ENCODE measurements at regions not wholly inside any gene's neighbourhood (a gene's known extent, or its start where the extent isn't known, plus 50 kb on each side); places are given as distances from the start of the nearest gene placed in this dataset.

- Histone ChIP-seq H3K9me3 (ENCODE audit: control insufficient read depth in 3 of 3, low read length in 3 of 3) (peaks cover 0 to 2% (median 0%) of the 10 kb centered on the region in 3 donors), H3K27me3 (ENCODE audit: control insufficient read depth in 3 of 3, insufficient read depth in 3 of 3, low read length in 3 of 3) (no peaks in the 10 kb centered on the region), H3K4me1 (ENCODE audit: control insufficient read depth in 3 of 3, insufficient read depth in 3 of 3, low read length in 3 of 3) (no peaks in the 10 kb centered on the region), H3K36me3 (ENCODE audit: control insufficient read depth in 3 of 3, insufficient read depth in 3 of 3, low read length in 3 of 3) (no peaks in the 10 kb centered on the region), H3K9ac (ENCODE audit: low read depth in 1 of 3, low read length in 3 of 3) (no peak overlapping the region), H3K4me3 (ENCODE audit: low read length in 3 of 3) (no peak overlapping the region), H3K27ac (ENCODE audit: low read depth, low read length) (no peak overlapping the region)
These were observed 1294.5 kb upstream of the ADGRL2 start for GRCh38 chr1:80506216-80506615.

- Histone ChIP-seq H3K4me1 (ENCODE audit: control insufficient read depth in 3 of 3, insufficient read depth in 3 of 3, low read length in 3 of 3) (no peaks in the 10 kb centered on the region), H3K4me3 (ENCODE audit: low read length in 3 of 3) (no peak overlapping the region), H3K9me3 (ENCODE audit: control insufficient read depth in 3 of 3, low read length in 3 of 3) (peaks cover 0 to 2% (median 0%) of the 10 kb centered on the region in 3 donors)
These were observed 1302.1 kb upstream of the ADGRL2 start for GRCh38 chr1:80498673-80499072.

GRCh38 chr1:80495806-80496205 is 1304.9 kb upstream of the ADGRL2 start:
- no peaks in the 10 kb centered on the region for H3K4me1 ChIP-seq (ENCODE audit: control insufficient read depth in 3 of 3, insufficient read depth in 3 of 3, low read length in 3 of 3)
- H3K27me3 ChIP-seq (ENCODE audit: control insufficient read depth in 3 of 3, insufficient read depth in 3 of 3, low read length in 3 of 3): no peaks in the 10 kb centered on the region
- no peaks in the 10 kb centered on the region for H3K36me3 ChIP-seq (ENCODE audit: control insufficient read depth in 3 of 3, insufficient read depth in 3 of 3, low read length in 3 of 3)
- H3K4me3 ChIP-seq (ENCODE audit: low read length in 3 of 3): no peak overlapping the region
- H3K27ac ChIP-seq (ENCODE audit: low read depth, low read length): no peak overlapping the region
- no peak overlapping the region for H3K9ac ChIP-seq (ENCODE audit: low read depth in 1 of 3, low read length in 3 of 3)
- peaks cover 0 to 2% (median 0%) of the 10 kb centered on the region in 3 donors for H3K9me3 ChIP-seq (ENCODE audit: control insufficient read depth in 3 of 3, low read length in 3 of 3)

More at GRCh38 chr1:80498673-80499072, 1302.1 kb upstream of the ADGRL2 start:
- no peaks in the 10 kb centered on the region for H3K36me3 ChIP-seq (ENCODE audit: control insufficient read depth in 3 of 3, insufficient read depth in 3 of 3, low read length in 3 of 3)
- H3K9ac ChIP-seq (ENCODE audit: low read depth in 1 of 3, low read length in 3 of 3): no peak overlapping the region
- no peaks in the 10 kb centered on the region for H3K27me3 ChIP-seq (ENCODE audit: control insufficient read depth in 3 of 3, insufficient read depth in 3 of 3, low read length in 3 of 3)
- no peak overlapping the region for H3K27ac ChIP-seq (ENCODE audit: low read depth, low read length)

GRCh38 chr1:80472145-80472544 is 1328.6 kb upstream of the ADGRL2 start:
- Histone ChIP-seq H3K9me3 (ENCODE audit: control insufficient read depth in 3 of 3, low read length in 3 of 3) (no peaks in the 10 kb centered on the region), H3K4me1 (ENCODE audit: control insufficient read depth in 3 of 3, insufficient read depth in 3 of 3, low read length in 3 of 3) (no peaks in the 10 kb centered on the region), H3K36me3 (ENCODE audit: control insufficient read depth in 3 of 3, insufficient read depth in 3 of 3, low read length in 3 of 3) (no peaks in the 10 kb centered on the region), H3K27ac (ENCODE audit: low read depth, low read length) (no peak overlapping the region), H3K4me3 (ENCODE audit: low read length in 3 of 3) (no peak overlapping the region), H3K9ac (ENCODE audit: low read depth in 1 of 3, low read length in 3 of 3) (no peak overlapping the region), H3K27me3 (ENCODE audit: control insufficient read depth in 3 of 3, insufficient read depth in 3 of 3, low read length in 3 of 3) (no peaks in the 10 kb centered on the region)

GRCh38 chr1:80468356-80468755 is 1332.4 kb upstream of the ADGRL2 start:
- Histone ChIP-seq H3K9ac (ENCODE audit: low read depth in 1 of 3, low read length in 3 of 3) (no peak overlapping the region), H3K27me3 (ENCODE audit: control insufficient read depth in 3 of 3, insufficient read depth in 3 of 3, low read length in 3 of 3) (no peaks in the 10 kb centered on the region), H3K27ac (ENCODE audit: low read depth, low read length) (no peak overlapping the region), H3K9me3 (ENCODE audit: control insufficient read depth in 3 of 3, low read length in 3 of 3) (no peaks in the 10 kb centered on the region), H3K4me1 (ENCODE audit: control insufficient read depth in 3 of 3, insufficient read depth in 3 of 3, low read length in 3 of 3) (no peaks in the 10 kb centered on the region), H3K36me3 (ENCODE audit: control insufficient read depth in 3 of 3, insufficient read depth in 3 of 3, low read length in 3 of 3) (no peaks in the 10 kb centered on the region), H3K4me3 (ENCODE audit: low read length in 3 of 3) (no peak overlapping the region)

GRCh38 chr1:80462006-80462405 is 1338.7 kb upstream of the ADGRL2 start:
- Histone ChIP-seq H3K9me3 (ENCODE audit: control insufficient read depth in 3 of 3, low read length in 3 of 3) (no peaks in the 10 kb centered on the region), H3K4me3 (ENCODE audit: low read length in 3 of 3) (no peak overlapping the region), H3K4me1 (ENCODE audit: control insufficient read depth in 3 of 3, insufficient read depth in 3 of 3, low read length in 3 of 3) (no peaks in the 10 kb centered on the region), H3K36me3 (ENCODE audit: control insufficient read depth in 3 of 3, insufficient read depth in 3 of 3, low read length in 3 of 3) (no peaks in the 10 kb centered on the region), H3K9ac (ENCODE audit: low read depth in 1 of 3, low read length in 3 of 3) (no peak overlapping the region), H3K27me3 (ENCODE audit: control insufficient read depth in 3 of 3, insufficient read depth in 3 of 3, low read length in 3 of 3) (no peaks in the 10 kb centered on the region), H3K27ac (ENCODE audit: low read depth, low read length) (no peak overlapping the region)

GRCh38 chr1:80457409-80457808 is 1343.3 kb upstream of the ADGRL2 start:
- no peaks in the 10 kb centered on the region for H3K27me3 ChIP-seq (ENCODE audit: control insufficient read depth in 3 of 3, insufficient read depth in 3 of 3, low read length in 3 of 3)
- no peak overlapping the region for H3K9ac ChIP-seq (ENCODE audit: low read depth in 1 of 3, low read length in 3 of 3)
- no peaks in the 10 kb centered on the region for H3K9me3 ChIP-seq (ENCODE audit: control insufficient read depth in 3 of 3, low read length in 3 of 3)
- no peaks in the 10 kb centered on the region for H3K36me3 ChIP-seq (ENCODE audit: control insufficient read depth in 3 of 3, insufficient read depth in 3 of 3, low read length in 3 of 3)
- no peak overlapping the region for H3K27ac ChIP-seq (ENCODE audit: low read depth, low read length)
- no peak overlapping the region for H3K4me3 ChIP-seq (ENCODE audit: low read length in 3 of 3)
- no peaks in the 10 kb centered on the region for H3K4me1 ChIP-seq (ENCODE audit: control insufficient read depth in 3 of 3, insufficient read depth in 3 of 3, low read length in 3 of 3)

- Histone ChIP-seq H3K27me3 (ENCODE audit: control insufficient read depth in 3 of 3, insufficient read depth in 3 of 3, low read length in 3 of 3) (no peaks in the 10 kb centered on the region), H3K4me3 (ENCODE audit: low read length in 3 of 3) (no peak overlapping the region), H3K9me3 (ENCODE audit: control insufficient read depth in 3 of 3, low read length in 3 of 3) (no peaks in the 10 kb centered on the region), H3K36me3 (ENCODE audit: control insufficient read depth in 3 of 3, insufficient read depth in 3 of 3, low read length in 3 of 3) (no peaks in the 10 kb centered on the region), H3K9ac (ENCODE audit: low read depth in 1 of 3, low read length in 3 of 3) (no peak overlapping the region), H3K27ac (ENCODE audit: low read depth, low read length) (no peak overlapping the region), H3K4me1 (ENCODE audit: control insufficient read depth in 3 of 3, insufficient read depth in 3 of 3, low read length in 3 of 3) (no peaks in the 10 kb centered on the region)
These were observed 1347.0 kb upstream of the ADGRL2 start for GRCh38 chr1:80453775-80454174.

- no peak overlapping the region for H3K27ac ChIP-seq (ENCODE audit: low read depth, low read length)
- no peaks in the 10 kb centered on the region for H3K4me1 ChIP-seq (ENCODE audit: control insufficient read depth in 3 of 3, insufficient read depth in 3 of 3, low read length in 3 of 3)
- no peaks in the 10 kb centered on the region for H3K36me3 ChIP-seq (ENCODE audit: control insufficient read depth in 3 of 3, insufficient read depth in 3 of 3, low read length in 3 of 3)
- H3K4me3 ChIP-seq (ENCODE audit: low read length in 3 of 3): no peak overlapping the region
- H3K9me3 ChIP-seq (ENCODE audit: control insufficient read depth in 3 of 3, low read length in 3 of 3): no peaks in the 10 kb centered on the region
- no peak overlapping the region for H3K9ac ChIP-seq (ENCODE audit: low read depth in 1 of 3, low read length in 3 of 3)
- no peaks in the 10 kb centered on the region for H3K27me3 ChIP-seq (ENCODE audit: control insufficient read depth in 3 of 3, insufficient read depth in 3 of 3, low read length in 3 of 3)
These were observed 1350.0 kb upstream of the ADGRL2 start for GRCh38 chr1:80450711-80451110.

GRCh38 chr1:80448081-80448480 is 1352.7 kb upstream of the ADGRL2 start:
- no peaks in the 10 kb centered on the region for H3K36me3 ChIP-seq (ENCODE audit: control insufficient read depth in 3 of 3, insufficient read depth in 3 of 3, low read length in 3 of 3)
- H3K9me3 ChIP-seq (ENCODE audit: control insufficient read depth in 3 of 3, low read length in 3 of 3): no peaks in the 10 kb centered on the region
- H3K27me3 ChIP-seq (ENCODE audit: control insufficient read depth in 3 of 3, insufficient read depth in 3 of 3, low read length in 3 of 3): no peaks in the 10 kb centered on the region
- H3K4me1 ChIP-seq (ENCODE audit: control insufficient read depth in 3 of 3, insufficient read depth in 3 of 3, low read length in 3 of 3): no peaks in the 10 kb centered on the region
- H3K27ac ChIP-seq (ENCODE audit: low read depth, low read length): no peak overlapping the region
- H3K9ac ChIP-seq (ENCODE audit: low read depth in 1 of 3, low read length in 3 of 3): no peak overlapping the region
- no peak overlapping the region for H3K4me3 ChIP-seq (ENCODE audit: low read length in 3 of 3)

GRCh38 chr1:80447526-80447925 is 1353.2 kb upstream of the ADGRL2 start:
- Histone ChIP-seq H3K4me3 (ENCODE audit: low read length in 3 of 3) (no peak overlapping the region), H3K9ac (ENCODE audit: low read depth in 1 of 3, low read length in 3 of 3) (no peak overlapping the region), H3K4me1 (ENCODE audit: control insufficient read depth in 3 of 3, insufficient read depth in 3 of 3, low read length in 3 of 3) (no peaks in the 10 kb centered on the region), H3K9me3 (ENCODE audit: control insufficient read depth in 3 of 3, low read length in 3 of 3) (no peaks in the 10 kb centered on the region), H3K27ac (ENCODE audit: low read depth, low read length) (no peak overlapping the region), H3K36me3 (ENCODE audit: control insufficient read depth in 3 of 3, insufficient read depth in 3 of 3, low read length in 3 of 3) (no peaks in the 10 kb centered on the region), H3K27me3 (ENCODE audit: control insufficient read depth in 3 of 3, insufficient read depth in 3 of 3, low read length in 3 of 3) (no peaks in the 10 kb centered on the region)
